HepG2 (cell line): ENCODE measurements at regions not wholly inside any gene's neighbourhood (a gene's known extent, or its start where the extent isn't known, plus 50 kb on each side); places are given as distances from the start of the nearest gene placed in this dataset.

Experiments
- ARHGAP35 ChIP-seq: sonication (generic); formaldehyde crosslinking; IDR thresholded peaks from 2 replicates; pipeline ENCODE4 v1.9.0; 2022; ENCODE audit warnings: mild to moderate bottlenecking, inconsistent platforms, moderate library complexity, missing genetic modification reagents, borderline replicate concordance
- ARNTL ChIP-seq: sonication (generic); formaldehyde crosslinking; IDR thresholded peaks from 2 replicates; pipeline ENCODE4 v1.4.0; 2020; ENCODE audit warnings: mild to moderate bottlenecking, missing genetic modification reagents
- CTCF ChIP-seq: sonication (generic); formaldehyde crosslinking; IDR thresholded peaks from 2 replicates; pipeline ENCODE4 v1.5.0; 2020; ENCODE audit warnings: mild to moderate bottlenecking, missing genetic modification reagents, moderate library complexity
- FOXO1 ChIP-seq: sonication (generic); formaldehyde crosslinking; IDR thresholded peaks from 2 replicates; pipeline ENCODE4 v1.4.0; 2020; ENCODE audit warnings: missing genetic modification reagents
- HNRNPK ChIP-seq: fragments of 200-400 bp; formaldehyde crosslinking; IDR thresholded peaks from 2 replicates; pipeline ENCODE4 v1.6.1; 2018; ENCODE audit warnings: low read length, low read depth, moderate library complexity, mild to moderate bottlenecking; ENCODE audit not compliant: poor library complexity, severe bottlenecking
- KLF13 ChIP-seq: sonication (generic); formaldehyde crosslinking; IDR thresholded peaks from 2 replicates; pipeline ENCODE4 v1.4.0; 2020; ENCODE audit warnings: mild to moderate bottlenecking, missing genetic modification reagents
- MEIS2 ChIP-seq: sonication (generic); formaldehyde crosslinking; IDR thresholded peaks from 2 replicates; pipeline ENCODE4 v1.9.0; 2021; ENCODE audit warnings: mild to moderate bottlenecking, missing genetic modification reagents
- NFE2L2 ChIP-seq: fragments of 150-350 bp; IDR thresholded peaks from 2 replicates; pipeline ENCODE4 v1.6.1; 2014; ENCODE audit warnings: low read length
- PBX3 ChIP-seq: sonication (generic); formaldehyde crosslinking; IDR thresholded peaks from 2 replicates; pipeline ENCODE4 v1.8.1; 2023; ENCODE audit warnings: missing genetic modification reagents, inconsistent platforms, borderline replicate concordance
- SNAI1 ChIP-seq: sonication (generic); formaldehyde crosslinking; IDR thresholded peaks from 2 replicates; pipeline ENCODE4 v1.5.0; 2020; ENCODE audit warnings: mild to moderate bottlenecking, missing genetic modification reagents, borderline replicate concordance
- YY1 ChIP-seq: IDR thresholded peaks from 2 replicates; pipeline ENCODE4 v1.6.1; 2011; ENCODE audit warnings: low read length, low read depth, moderate library complexity, mild to moderate bottlenecking; ENCODE audit not compliant: insufficient read depth, insufficient replicate concordance
- ZNF274 ChIP-seq: sonication (generic); formaldehyde crosslinking; IDR thresholded peaks from 2 replicates; pipeline ENCODE4 v1.5.1; 2020; ENCODE audit warnings: mild to moderate bottlenecking, missing genetic modification reagents
- ZNF33B ChIP-seq: sonication (generic); formaldehyde crosslinking; IDR thresholded peaks from 2 replicates; pipeline ENCODE4 v1.5.1; 2020; ENCODE audit warnings: mild to moderate bottlenecking, missing genetic modification reagents
- ZNF703 ChIP-seq: sonication (generic); formaldehyde crosslinking; IDR thresholded peaks from 2 replicates; pipeline ENCODE4 v1.5.1; 2020; ENCODE audit warnings: missing genetic modification reagents, mild to moderate bottlenecking, moderate library complexity, borderline replicate concordance

- TF ChIP-seq KLF13 (CRISPR knock-in tag) (no peak), MEIS2 (CRISPR knock-in tag) (no peak), PBX3 (CRISPR knock-in tag) (no peak), ZNF33B (CRISPR knock-in tag) (no peak), ZNF274 (CRISPR knock-in tag) (no peak), ARHGAP35 (CRISPR knock-in tag) (no peak), ZNF703 (no peak), ARNTL (CRISPR knock-in tag) (no peak), CTCF (CRISPR knock-in tag) (no peak), YY1 (no peak), FOXO1 (CRISPR knock-in tag) (no peak), HNRNPK (no peak), NFE2L2 (no peak), SNAI1 (CRISPR knock-in tag) (no peak)
Observed at GRCh38 chr1:93749894-93750301, 68.3 kb upstream of the BCAR3 start.
